NB4 (cell line): ENCODE measurements at regions not wholly inside any gene's neighbourhood (a gene's known extent, or its start where the extent isn't known, plus 50 kb on each side); places are given as distances from the start of the nearest gene placed in this dataset.

Experiments
- CTCF ChIP-seq: IDR thresholded peaks from one replicate; pipeline ENCODE4 v1.5.1; 2012; ENCODE audit warnings: low read depth, low read length
- POLR2A ChIP-seq: IDR thresholded peaks from 2 replicates; pipeline ENCODE4 v1.6.1; 2011; ENCODE audit warnings: mild to moderate bottlenecking; ENCODE audit not compliant: insufficient read length; ENCODE audit errors: extremely low read depth

GRCh38 chr2:60331115-60331809, 222.2 kb downstream of the BCL11A start:
- no peak for TF ChIP-seq POLR2A
- TF ChIP-seq CTCF, result no peak
